SKM-1 (cell line): ENCODE measurements at regions not wholly inside any gene's neighbourhood (a gene's known extent, or its start where the extent isn't known, plus 50 kb on each side); places are given as distances from the start of the nearest gene placed in this dataset.
A peak's percentile ranks its signal among the peaks of the same experiment; 100 is the strongest.
"Not testable (repeated sequence)": the region's sequence is repeated elsewhere in the genome, so short reads cannot be mapped to it uniquely, and the experiment has no call there.

Source experiments
- DNase-seq: peaks from one replicate; lab custom pipeline; 2025; ENCODE audit not compliant: unreplicated experiment; lab: John Stamatoyannopoulos, UW

DNA sequence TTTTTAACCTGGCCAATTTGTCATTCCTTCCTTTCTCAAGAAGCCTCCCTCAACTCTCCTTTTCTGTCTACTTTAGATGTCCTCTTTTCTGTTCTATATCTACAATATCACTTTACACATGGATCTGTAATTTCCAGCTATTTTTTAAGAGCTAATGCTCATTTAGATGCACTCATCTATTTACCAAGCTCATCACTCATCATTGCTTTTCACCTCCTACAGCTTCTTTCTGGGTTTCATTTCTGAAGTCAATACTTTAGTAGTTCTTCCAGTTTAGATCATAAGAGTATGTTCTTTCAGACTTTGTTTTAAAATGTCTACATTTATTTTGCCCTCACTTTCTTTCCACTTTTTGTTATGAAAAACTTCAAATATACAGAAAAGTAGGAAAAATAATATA is 466.9 kb downstream of the MID1IP1 start:
- DNase-seq: no peak

DNA sequence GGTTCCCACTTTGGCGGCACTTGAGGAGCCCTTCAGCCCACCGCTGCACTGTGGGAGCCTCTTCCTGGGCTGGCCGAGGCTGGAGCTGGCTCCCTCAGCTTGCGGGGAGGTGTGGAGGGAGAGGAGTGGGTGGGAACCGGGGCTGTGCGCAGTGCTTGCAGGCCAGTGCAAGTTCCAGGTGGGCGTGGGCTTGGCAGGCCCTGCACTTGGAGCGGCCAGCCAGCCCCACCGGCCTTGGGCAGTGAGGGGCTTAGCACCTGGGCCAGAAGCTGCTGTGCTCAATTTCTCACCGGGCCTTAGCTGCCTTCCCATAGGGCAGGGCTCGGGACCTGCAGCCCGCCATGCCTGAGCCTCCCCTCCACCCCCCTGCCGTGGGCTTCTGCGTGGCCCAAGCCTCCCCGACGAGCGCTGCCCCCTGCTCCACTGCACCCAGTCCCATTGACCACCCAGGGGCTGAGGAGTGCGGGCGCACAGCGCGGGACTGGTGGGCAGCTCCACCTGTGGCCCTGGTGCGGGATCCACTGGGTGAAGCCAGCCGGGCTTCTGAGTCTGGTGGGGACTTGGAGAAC is 474.3 kb downstream of the MID1IP1 start:
- no peak for DNase-seq

DNA sequence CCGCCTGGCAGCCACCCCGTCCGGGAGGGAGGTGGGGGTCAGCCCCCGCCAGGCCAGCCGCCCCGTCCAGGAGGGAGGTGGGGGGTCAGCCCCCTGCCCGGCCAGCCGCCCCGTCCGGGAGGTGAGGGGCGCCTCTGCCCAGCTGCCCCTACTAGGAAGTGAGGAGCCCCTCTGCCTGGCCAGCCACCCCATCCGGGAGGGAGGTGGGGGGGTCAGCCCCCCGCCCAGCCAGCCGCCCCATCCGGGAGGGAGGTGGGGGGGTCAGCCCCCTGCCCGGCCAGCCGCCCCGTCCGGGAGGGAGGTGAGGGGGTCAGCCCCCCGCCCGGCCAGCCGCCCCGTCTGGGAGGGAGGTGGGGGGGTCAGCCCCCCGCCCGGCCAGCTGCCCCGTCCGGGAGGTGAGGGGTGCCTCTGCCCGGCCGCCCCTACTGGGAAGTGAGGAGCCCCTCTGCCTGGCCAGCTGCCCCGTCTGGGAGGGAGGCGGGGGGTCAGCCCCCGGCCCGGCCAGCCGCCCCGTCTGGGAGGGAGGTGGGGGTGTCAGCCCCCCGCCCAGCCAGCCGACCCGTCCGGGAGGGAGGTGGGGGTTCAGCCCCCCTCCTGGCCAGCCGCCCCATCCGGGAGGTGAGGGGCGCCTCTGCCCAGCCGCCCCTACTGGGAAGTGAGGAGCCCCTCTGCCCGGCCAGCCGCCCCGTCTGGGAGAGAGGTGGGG is 476.6 kb downstream of the MID1IP1 start:
- DNase-seq: not testable (repeated sequence)

DNA sequence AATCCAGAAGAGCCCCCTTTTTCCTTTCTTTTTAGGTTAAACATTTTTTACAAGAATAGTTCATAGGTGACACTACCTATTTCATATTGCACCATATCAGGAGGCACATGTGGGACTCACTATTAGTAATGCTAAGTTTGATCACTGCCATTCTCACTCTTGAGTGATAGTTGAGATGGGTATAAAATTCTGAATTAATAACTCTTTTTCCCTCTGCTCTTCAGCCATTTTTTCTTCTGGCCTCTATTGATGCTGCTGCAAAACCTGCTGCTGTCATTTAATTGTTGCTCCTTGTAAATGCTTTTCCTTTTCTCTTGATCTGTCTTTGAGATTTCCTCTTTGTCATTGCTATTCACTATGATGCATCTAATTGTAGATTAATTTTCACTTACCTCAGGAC is 482.0 kb downstream of the MID1IP1 start:
- no peak for DNase-seq

DNA sequence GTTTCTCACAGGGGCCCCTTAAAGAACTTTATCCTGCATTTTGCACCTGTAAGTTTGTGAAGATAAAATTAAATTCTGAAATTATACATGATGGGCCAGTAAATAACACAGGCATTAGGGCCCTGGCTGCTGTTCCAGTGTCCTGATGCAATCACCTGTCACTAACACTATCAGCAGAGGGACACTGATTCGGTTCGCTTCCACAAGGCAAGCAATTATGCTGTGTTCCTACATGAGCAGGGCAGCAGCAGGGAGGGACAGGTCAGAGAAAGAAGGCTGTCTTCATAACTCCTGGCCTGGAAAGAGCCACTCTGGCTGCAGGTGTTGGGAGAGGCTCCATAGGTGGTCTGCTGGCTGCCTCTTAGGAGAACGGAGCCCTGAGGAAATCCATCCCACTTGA is 487.3 kb downstream of the MID1IP1 start:
- no peak for DNase-seq

DNA sequence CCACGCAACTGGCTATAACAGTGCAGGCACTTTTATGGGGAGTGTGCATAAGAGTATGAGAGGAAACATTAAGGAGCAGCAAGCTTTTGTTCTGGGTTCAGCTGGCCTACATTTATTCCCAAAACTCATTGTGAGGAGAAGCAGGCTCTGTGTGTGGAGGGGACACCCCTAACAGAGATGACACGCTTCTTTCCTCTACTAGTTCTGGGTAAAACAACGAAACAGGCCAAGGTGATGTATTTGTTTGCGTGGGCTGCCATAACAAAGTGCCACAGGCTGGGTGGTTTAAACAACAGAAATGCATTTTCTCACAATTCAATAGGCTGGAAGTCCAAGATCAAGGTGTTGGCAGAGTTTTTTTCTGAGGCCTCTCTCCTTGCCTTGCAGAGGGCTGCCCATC is 488.6 kb downstream of the MID1IP1 start:
- DNase-seq: no peak

DNA sequence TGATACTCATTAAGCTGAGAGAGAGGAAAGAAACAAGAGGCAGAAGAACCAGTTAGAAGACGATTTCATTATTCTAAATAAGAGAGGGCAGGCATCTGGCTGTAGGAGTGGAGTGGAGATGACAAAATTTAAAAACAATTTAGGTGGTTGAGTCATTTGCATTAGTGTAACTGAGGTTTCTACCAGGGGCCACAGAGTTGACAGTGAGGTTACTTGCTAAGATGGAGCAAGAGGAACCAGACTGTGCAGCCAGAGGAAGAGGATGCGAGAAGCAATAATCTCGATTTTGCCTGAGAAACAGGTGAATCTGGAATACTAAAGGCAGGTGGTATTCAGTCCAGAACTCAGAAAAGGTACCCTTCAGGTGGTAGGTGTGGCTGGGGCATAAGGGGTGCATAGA is 491.9 kb downstream of the MID1IP1 start:
- DNase-seq: no peak

DNA sequence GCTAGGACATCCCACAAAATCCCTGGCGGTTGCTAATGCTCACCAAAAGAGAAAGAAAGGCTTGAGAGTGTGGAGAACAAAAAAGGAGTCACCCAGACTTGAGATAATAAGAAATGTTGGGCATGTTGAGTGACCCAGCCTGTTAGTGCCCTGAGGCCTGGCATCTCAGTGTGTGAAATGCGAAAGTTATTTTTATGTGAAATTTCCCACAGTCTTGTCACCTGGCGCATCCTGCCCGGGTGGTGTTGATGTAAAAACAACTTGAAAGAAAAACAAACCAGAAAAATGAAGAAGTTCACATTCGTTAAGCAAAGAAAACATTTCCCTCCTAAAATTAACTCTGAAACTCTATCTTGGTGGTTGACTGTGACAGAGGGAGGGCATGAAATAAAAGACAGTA is 495.2 kb downstream of the MID1IP1 start:
- DNase-seq: no peak

DNA sequence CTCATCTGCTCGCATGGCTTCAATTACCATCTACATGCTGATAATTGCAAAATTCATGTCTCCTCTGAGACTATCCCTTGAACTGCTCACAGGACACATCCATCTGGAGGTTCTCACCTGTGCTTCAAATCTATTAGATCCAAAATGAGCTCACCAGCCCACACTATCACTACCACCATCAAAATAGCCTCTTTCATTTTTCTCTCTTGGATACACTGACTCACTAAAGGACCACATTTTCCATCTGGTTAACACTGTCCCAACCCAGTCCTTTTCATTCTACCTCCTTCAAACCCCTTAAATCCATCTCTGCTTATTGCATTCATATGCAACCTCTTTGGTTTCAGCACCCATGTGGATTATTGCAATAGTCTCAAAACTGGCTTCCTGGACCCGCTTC is 497.6 kb downstream of the MID1IP1 start:
- no peak for DNase-seq

DNA sequence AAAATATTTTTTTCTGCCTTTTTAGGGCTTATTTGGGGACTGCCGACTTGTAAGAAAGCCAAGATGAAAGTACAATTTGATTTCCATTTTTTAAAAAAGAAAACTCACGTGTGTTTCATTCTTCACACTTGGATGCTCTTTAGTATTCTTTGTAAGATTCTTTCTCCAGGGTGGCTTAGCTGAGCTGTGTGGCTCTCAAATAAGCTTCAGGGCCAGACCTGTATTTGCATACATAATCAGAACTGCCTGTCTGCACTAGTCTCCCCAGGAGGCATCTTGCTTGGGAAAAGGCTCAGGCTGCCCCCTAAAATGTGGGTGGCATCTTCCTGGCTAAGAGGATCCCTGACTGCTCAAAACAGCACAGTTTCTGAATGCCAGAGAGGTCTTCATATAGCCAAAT is 498.4 kb downstream of the MID1IP1 start:
- DNase-seq: no peak

DNA sequence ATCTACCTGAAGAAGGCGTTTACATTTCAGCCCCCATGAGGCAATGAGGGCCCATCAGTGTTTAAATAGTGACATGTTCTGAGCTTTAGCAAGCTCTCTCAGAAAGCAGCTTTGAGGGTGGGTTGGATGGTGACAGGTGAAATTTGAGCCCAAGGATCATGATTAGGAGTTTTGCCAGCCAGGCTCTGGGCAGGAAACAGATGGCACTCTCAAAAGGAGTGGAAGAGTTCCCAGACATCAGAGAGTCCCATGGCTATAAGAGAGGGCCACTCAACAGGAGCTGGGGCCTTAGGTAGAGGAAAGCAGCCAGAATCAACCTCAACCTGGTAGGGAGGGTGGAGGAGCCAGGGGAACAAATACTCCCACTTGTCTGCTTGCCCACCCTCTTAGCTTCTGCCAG is 499.8 kb downstream of the MID1IP1 start:
- no peak for DNase-seq

DNA sequence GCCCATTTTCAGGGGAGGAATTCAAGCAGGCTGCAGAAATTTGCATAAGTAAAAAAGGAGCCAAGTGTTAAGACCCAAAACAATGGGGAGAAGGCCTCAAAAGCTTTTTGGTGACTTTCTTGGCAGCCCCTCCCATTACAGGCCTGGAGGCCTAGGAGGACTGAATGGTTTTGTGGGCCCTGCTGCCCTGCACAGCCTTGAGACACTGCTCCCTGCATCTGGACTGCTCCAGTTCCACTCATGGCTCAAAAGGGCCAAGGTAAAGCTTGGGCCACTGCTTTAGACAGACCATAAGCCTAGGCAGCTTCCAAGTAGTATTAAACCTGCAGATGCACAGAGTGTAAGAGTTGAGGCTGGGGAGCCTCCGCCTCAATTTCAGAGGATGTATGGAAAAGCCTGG is 501.6 kb downstream of the MID1IP1 start:
- no peak for DNase-seq

DNA sequence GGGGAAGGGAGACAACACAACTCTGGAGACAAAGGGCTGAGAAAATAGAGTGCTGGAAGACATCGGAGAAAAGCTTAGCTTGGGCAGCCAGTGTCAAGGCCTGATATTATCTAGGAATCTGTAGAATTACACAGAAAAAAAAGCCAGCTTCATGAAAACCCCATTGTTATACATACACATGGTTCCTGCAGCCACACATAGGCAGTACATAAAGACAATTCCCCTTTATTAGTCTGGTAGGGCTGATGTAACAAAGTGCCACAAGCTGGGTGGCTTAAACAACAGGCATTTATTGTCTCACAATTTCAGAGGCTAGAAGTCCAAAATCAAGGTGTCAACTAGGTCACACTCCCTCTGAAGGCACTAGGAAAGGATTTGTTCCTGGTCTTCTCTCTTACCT is 503.5 kb downstream of the MID1IP1 start:
- DNase-seq: no peak

DNA sequence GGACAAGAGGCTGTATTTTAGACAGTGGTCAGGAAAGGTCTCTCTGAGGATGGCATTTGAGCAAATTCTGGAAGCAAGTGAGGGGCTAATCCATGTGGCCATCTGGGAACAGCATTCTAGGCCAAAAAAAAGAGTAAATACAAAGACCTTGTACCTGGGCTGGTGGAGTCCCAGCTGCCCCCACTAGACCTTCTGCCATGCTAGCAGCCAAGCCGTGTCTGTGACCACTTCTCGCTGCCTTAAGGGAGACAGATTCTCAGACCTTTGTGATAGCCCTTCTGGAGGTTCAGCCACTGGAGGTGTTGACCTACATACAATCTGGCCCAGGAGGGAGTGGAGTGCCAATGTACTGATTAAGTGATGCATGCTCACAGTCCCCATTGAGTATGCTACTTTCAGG is 506.2 kb downstream of the MID1IP1 start:
- DNase-seq: no peak

DNA sequence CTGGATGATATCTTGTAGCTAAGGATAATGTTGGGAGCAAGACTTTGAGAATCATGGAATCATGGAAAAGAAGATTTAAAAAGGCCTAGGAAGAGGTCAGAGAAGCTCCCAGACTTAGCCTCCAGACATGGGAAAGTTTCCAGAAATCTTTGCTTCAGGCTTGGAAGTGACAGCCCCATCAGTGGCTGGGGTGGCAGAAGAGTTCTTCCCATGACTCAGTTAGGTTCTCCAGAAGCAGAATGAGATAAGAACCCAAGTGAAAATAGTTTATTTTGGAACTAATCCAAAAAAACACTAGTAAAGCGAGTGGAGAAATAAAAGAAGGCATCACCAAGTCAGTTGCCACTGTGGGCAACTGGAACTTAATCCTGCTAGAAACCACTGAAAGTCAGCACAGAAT is 506.9 kb downstream of the MID1IP1 start:
- DNase-seq: no peak

DNA sequence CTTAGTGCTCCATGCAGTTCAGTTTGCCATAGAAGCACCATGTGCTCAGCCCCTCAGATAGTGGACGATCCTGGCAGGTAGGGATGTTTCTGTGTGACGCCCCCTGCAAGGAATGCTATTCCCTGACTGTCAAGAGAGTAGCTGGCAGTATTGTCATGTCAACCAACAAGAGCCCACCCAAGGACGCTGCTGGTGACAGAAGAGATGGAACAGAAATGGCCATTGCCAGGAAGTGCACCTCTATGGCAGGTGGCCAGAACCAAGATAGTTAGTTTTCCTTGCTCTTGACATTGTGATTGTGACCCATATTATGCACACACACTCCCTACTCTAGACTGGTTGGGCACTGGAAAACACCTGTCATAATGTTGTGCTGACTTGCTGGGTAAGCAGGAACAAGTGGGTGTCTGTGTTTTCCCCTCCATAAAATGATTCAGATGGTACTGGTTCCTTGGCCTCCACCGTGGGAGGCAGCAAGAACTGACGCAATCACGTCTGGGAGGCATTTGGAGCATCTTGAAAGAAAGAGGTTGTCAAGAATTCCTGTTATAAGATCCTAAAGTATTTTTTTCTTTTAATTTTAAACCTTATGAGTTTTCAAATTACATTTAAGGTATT is 507.9 kb downstream of the MID1IP1 start:
- DNase-seq: no peak

DNA sequence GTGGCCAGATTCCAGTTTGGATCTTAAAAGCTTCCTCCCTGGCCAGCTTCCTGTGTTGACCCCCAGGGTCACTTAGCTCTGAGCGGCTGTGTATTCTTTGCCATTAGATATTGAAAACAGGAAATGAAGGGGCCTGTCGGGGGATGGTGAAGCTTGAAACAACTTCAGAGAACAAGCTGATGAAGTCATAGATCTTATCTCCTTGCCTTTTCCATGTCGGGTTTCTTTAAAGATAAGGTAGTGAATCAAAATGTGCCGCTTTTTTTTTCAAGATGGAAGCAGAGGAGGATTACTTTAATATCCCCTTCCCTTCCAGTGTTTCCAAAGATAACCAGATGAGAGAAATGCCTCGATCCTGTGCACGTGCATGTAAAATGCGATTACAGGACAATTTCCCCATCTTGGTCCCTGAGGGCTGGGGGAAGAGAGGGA is 508.5 kb downstream of the MID1IP1 start:
- DNase-seq: no peak

DNA sequence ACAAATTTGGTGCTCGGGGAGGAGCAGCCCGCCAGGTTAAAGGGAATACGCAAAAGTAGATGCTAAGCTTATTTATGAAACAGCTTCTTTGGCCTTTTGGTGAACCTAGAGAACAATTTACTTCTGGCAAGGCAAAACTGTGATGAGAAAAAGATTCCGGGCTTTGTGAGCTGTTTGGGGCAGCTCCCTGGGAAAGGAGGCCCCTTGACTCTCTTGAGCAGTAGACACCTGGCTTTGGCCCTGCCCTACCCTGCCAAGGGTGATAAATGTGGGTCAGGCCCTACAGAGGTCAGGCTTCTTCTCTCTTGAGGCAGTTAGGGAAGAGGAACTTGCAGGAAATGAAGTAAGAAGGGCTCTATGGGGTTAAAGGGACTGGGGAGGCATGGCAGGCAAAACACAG is 509.6 kb downstream of the MID1IP1 start:
- peak; percentile 10 for DNase-seq

DNA sequence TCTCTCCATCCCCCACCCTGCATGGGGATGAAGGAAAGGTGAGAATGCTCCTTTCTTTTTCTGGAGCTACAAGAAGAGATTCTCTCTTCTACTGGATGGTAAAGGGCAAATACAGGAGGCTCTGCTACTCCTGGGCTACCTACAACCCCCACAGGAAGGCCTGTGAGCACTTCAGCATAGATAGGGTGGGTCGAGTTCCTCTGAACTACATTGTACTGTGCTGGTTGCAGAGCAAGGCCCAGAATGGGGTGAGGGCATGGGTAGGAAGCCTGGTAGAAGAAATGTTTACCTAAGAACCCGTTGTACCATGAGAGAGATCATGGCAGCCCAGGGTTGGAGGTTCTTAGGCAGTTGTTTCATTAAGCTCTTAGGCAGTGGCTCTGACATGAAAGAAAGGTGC is 510.4 kb downstream of the MID1IP1 start:
- DNase-seq: no peak

DNA sequence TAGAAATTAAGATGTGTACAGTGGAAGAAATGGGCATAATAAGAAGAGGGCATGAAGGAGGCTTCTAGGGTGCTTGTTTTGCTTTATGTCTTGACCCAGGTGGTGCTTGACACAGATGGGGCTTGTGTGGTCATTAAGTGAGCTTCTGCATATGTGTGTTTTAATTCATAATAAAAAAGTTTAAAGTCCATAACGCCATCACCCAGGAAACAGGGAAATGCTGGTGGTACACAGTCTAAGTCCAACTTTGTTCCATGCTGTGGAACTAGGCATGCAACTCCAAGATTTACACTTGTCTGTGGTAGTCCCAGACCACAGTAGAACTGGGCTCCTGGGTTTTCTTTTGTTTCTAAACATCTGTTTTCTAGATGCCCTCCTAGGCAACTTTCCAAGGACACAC is 511.9 kb downstream of the MID1IP1 start:
- no peak for DNase-seq

DNA sequence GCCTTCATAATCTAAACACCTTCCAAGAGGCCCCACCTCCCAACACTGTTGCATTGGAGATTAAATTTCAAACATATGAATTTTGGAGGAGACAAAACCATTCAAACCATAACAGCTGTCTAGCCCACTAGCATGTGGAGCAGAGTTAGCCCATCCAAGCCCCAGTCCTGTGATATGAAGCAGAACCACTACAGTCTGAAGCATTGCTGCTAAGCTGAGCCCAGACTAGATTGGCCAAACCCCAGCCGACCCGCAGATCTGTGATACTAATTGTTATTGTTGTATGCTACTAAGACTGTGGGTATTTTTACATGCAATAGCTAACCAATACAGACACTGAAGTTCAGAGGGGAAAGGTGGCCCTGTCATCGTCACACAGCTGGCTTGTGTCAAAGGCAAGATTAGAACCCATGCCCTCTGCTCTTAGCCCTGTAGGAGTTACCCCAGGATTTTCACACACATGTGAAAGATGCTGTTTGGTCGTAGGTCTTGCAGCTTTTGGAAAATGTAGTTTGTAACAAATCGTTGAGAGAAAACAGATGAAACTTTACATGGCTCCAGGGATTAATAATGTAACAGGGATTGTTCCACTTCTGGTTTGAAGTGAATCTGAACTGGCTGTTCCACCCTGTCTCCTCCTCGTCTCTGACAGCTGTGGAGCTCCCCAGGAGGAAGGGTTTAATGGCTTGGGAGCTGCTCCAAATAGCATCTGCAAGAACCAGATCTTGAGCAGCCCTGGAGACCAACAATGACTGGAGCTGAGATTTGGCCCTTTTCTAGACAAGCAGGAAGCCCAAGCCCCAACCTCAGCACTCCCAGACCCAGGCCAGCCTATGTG is 517.5 kb downstream of the MID1IP1 start:
- DNase-seq: no peak

DNA sequence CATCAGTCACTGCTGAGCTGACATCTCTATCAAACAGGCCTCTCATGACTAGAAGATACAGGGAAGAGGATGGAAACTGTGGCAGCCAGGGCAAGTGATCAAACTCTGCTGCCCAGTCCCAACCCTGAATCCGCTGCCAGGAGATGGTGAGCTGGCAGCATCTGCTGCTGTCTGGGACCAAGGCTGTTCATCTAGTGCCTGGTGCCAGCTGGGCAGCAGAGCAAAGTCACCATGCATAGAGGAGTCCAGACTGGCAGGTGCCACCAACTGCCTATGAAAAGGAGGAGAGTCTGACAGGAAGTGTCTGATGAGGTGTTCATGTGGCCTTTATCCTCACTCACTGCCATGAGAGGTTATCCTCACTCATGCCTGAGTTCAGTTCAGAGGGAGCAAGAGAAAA is 518.9 kb downstream of the MID1IP1 start:
- no peak for DNase-seq
